Endodermal cell (in vitro differentiated cells): ENCODE measurements at regions not wholly inside any gene's neighbourhood (a gene's known extent, or its start where the extent isn't known, plus 50 kb on each side); places are given as distances from the start of the nearest gene placed in this dataset.

ENCODE experiments used
- DNase-seq: peaks from one replicate; pipeline ENCODE4 v3.0.0-alpha.2; 2017
- H3K27ac ChIP-seq: 2 replicates; pipeline ENCODE4 v1.5.1; 2013; ENCODE audit warnings: mild to moderate bottlenecking, low read depth, low read length, moderate library complexity
- H3K27me3 ChIP-seq: 2 replicates; pipeline ENCODE4 v1.6.1; 2013; ENCODE audit warnings: mild to moderate bottlenecking, low read length, moderate library complexity; ENCODE audit not compliant: insufficient read depth, control insufficient read depth, poor library complexity, severe bottlenecking
- H3K36me3 ChIP-seq: 2 replicates; pipeline ENCODE4 v1.7.0; 2013; ENCODE audit warnings: mild to moderate bottlenecking, low read length, moderate library complexity; ENCODE audit not compliant: control insufficient read depth, insufficient read depth
- H3K4me1 ChIP-seq: one replicate; pipeline ENCODE4 v1.7.0; 2013; ENCODE audit warnings: low read length; ENCODE audit not compliant: control insufficient read depth, insufficient read depth
- H3K4me3 ChIP-seq: 2 replicates; pipeline ENCODE4 v1.5.1; 2013; ENCODE audit warnings: mild to moderate bottlenecking, low read length, moderate library complexity
- H3K9ac ChIP-seq: 2 replicates; pipeline ENCODE4 v1.6.1; 2013; ENCODE audit warnings: mild to moderate bottlenecking, low read length, moderate library complexity; ENCODE audit not compliant: poor library complexity, severe bottlenecking; ENCODE audit errors: extremely low read depth
- H3K9me3 ChIP-seq: 2 replicates; pipeline ENCODE4 v1.6.1; 2013; ENCODE audit warnings: mild to moderate bottlenecking, low read length, moderate library complexity; ENCODE audit not compliant: control insufficient read depth
- H3K27ac Mint-ChIP-seq: 2 replicates; pipeline ENCODE4 v1.8.0; 2020; ENCODE audit warnings: mixed read lengths
- H3K27me3 Mint-ChIP-seq: 2 replicates; pipeline ENCODE4 v1.8.0; 2021; ENCODE audit warnings: mild to moderate bottlenecking, mixed read lengths; ENCODE audit not compliant: insufficient read depth
- H3K36me3 Mint-ChIP-seq: 2 replicates; pipeline ENCODE4 v1.8.0; 2020; ENCODE audit warnings: low read depth, mixed read lengths
- H3K4me1 Mint-ChIP-seq: 2 replicates; pipeline ENCODE4 v1.8.0; 2020; ENCODE audit warnings: mixed read lengths
- H3K4me3 Mint-ChIP-seq: 2 replicates; pipeline ENCODE4 v1.8.0; 2020; ENCODE audit warnings: mild to moderate bottlenecking, moderate library complexity, mixed read lengths
- H3K9me3 Mint-ChIP-seq: 2 replicates; pipeline ENCODE4 v1.8.0; 2020; ENCODE audit warnings: mild to moderate bottlenecking, mixed read lengths
- CTCF ChIP-seq: fragments of 200-600 bp; sonication (generic); conservative IDR thresholded peaks from 2 replicates; pipeline ENCODE4 v1.5.0; 2021; ENCODE audit warnings: antibody characterized with exemption, mild to moderate bottlenecking
- WGBS, 2 experiments: methylation state at CpG; one replicate each; pipeline versions ENCODE4 v1.1.5 to v1.1.7; 2013; ENCODE audit warnings: missing lambda C conversion rate in 2 of 2, mixed read lengths in 1 of 2; ENCODE audit not compliant: insufficient coverage in 1 of 2, insufficient read length in 1 of 2; 5-methylcytosine and 5-hydroxymethylcytosine counted together

DNA sequence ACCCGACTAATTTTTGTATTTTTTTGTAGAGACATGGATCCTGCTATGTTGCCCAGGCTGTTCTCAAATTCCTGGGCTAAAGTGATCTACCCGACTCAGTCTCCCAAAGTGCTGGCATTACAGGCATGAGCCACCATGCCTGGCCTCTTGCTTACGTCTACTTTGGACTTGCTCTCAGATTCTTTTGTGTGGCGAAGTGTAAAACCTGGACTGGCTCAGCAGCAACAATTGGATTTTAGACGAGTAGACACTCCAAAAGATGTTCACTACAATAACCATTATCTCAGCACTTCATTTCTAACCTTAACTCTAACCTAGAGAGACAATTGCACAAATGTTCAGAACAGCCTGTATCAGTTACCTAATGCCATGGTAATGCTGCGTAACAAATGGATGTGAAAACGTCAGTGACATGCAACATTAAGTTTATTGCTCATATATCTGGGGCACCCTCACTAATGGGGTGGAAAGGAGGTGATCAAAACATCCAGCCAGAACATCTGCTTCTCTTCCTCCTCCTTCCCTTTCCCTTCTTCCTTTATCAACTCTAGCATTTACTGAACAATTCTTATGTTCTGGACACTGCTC is 124.9 kb upstream of the MRI1 start:
- no peaks in the 10 kb centered on the region for H3K36me3 Mint-ChIP-seq
- H3K27me3 ChIP-seq = no peaks in the 10 kb centered on the region
- no peaks in the 10 kb centered on the region for H3K4me1 ChIP-seq
- 84 to 85% methylated on average over 7 of the region's 7 CpGs for WGBS, 2 experiments
- no peak overlapping the region for H3K9ac ChIP-seq
- H3K27me3 Mint-ChIP-seq = peaks cover 5% of the 10 kb centered on the region
- H3K36me3 ChIP-seq = no peaks in the 10 kb centered on the region
- H3K27ac ChIP-seq = no peak overlapping the region
- H3K4me3 ChIP-seq = no peak overlapping the region
- no peaks in the 10 kb centered on the region for H3K9me3 ChIP-seq
- no peak for TF ChIP-seq CTCF
- DNase-seq = no peak
- peaks cover 39% of the 10 kb centered on the region for H3K9me3 Mint-ChIP-seq
- no peak overlapping the region for H3K27ac Mint-ChIP-seq
- H3K4me3 Mint-ChIP-seq = no peak overlapping the region
- H3K4me1 Mint-ChIP-seq = peaks cover 3% of the 10 kb centered on the region

- H3K4me1 Mint-ChIP-seq = peaks cover 3% of the 10 kb centered on the region
- H3K27me3 ChIP-seq = no peaks in the 10 kb centered on the region
- no peak for TF ChIP-seq CTCF
- no peak overlapping the region for H3K4me3 ChIP-seq
- H3K27me3 Mint-ChIP-seq = peaks cover 7% of the 10 kb centered on the region
- H3K36me3 Mint-ChIP-seq = no peaks in the 10 kb centered on the region
- H3K36me3 ChIP-seq = no peaks in the 10 kb centered on the region
- no peaks in the 10 kb centered on the region for H3K4me1 ChIP-seq
- no peaks in the 10 kb centered on the region for H3K9me3 ChIP-seq
- 80 to 89% methylated on average over 3 to 6 of the region's 6 CpGs for WGBS, 2 experiments
- no peak overlapping the region for H3K9ac ChIP-seq
- no peak for DNase-seq
- peaks cover 36% of the 10 kb centered on the region for H3K9me3 Mint-ChIP-seq
- H3K27ac Mint-ChIP-seq = no peak overlapping the region
- no peak overlapping the region for H3K4me3 Mint-ChIP-seq
- no peak overlapping the region for H3K27ac ChIP-seq
These were observed 126.7 kb upstream of the MRI1 start for GRCh38 chr19:13637664-13638063.

GRCh38 chr19:13634658-13635057 is 128.4 kb upstream of the CACNA1A start:
- Histone ChIP-seq H3K9ac (no peak overlapping the region), H3K36me3 (no peaks in the 10 kb centered on the region), H3K4me1 (no peaks in the 10 kb centered on the region), H3K27ac (no peak overlapping the region), H3K27me3 (no peaks in the 10 kb centered on the region), H3K4me3 (no peak overlapping the region), H3K9me3 (no peaks in the 10 kb centered on the region)
- peaks cover 6% of the 10 kb centered on the region for H3K27me3 Mint-ChIP-seq
- no peaks in the 10 kb centered on the region for H3K36me3 Mint-ChIP-seq
- peaks cover 34% of the 10 kb centered on the region for H3K9me3 Mint-ChIP-seq
- no peaks in the 10 kb centered on the region for H3K4me1 Mint-ChIP-seq
- WGBS, 2 experiments = 81 to 82% methylated on average over 6 of the region's 6 CpGs
- H3K4me3 Mint-ChIP-seq = no peak overlapping the region
- no peak for DNase-seq
- no peak for TF ChIP-seq CTCF
- H3K27ac Mint-ChIP-seq = no peak overlapping the region
